Parathyroid adenoma (tissue), 2 donors: ENCODE measurements at regions not wholly inside any gene's neighbourhood (a gene's known extent, or its start where the extent isn't known, plus 50 kb on each side); places are given as distances from the start of the nearest gene placed in this dataset.

ENCODE experiments used
- H2AFZ ChIP-seq: fragments of 300-600 bp; sonication (generic); one replicate; pipeline ENCODE4 v1.7.0; 2017; ENCODE audit warnings: antibody characterized with exemption, mild to moderate bottlenecking
- H3K27ac ChIP-seq: fragments of 300-600 bp; sonication (generic); one replicate; pipeline ENCODE4 v1.7.0; 2017
- H3K27me3 ChIP-seq: fragments of 300-600 bp; sonication (generic); one replicate; pipeline ENCODE4 v1.7.0; 2017; ENCODE audit warnings: low read length; ENCODE audit not compliant: control insufficient read depth, insufficient read depth
- H3K36me3 ChIP-seq: fragments of 300-600 bp; sonication (generic); one replicate; pipeline ENCODE4 v1.7.0; 2017; ENCODE audit warnings: low read length; ENCODE audit not compliant: control insufficient read depth, insufficient read depth
- H3K4me1 ChIP-seq: fragments of 300-600 bp; sonication (generic); one replicate; pipeline ENCODE4 v1.7.0; 2017; ENCODE audit warnings: control low read depth
- H3K4me2 ChIP-seq: fragments of 300-600 bp; sonication (generic); one replicate; pipeline ENCODE4 v1.7.0; 2017; ENCODE audit warnings: low read length
- H3K4me3 ChIP-seq: fragments of 300-600 bp; sonication (generic); one replicate; pipeline ENCODE4 v1.7.0; 2017; ENCODE audit warnings: low read depth, low read length
- H3K79me2 ChIP-seq: fragments of 300-600 bp; sonication (generic); one replicate; pipeline ENCODE4 v1.7.0; 2017; ENCODE audit warnings: control low read depth
- H3K9ac ChIP-seq: fragments of 300-600 bp; sonication (generic); one replicate; pipeline ENCODE4 v1.7.0; 2017; ENCODE audit warnings: mild to moderate bottlenecking
- H3K9me3 ChIP-seq: fragments of 300-600 bp; sonication (generic); one replicate; pipeline ENCODE4 v1.7.0; 2017; ENCODE audit warnings: low read length; ENCODE audit not compliant: control insufficient read depth
- TF ChIP-seq, protein P1 (sequence below): fragments of 300-600 bp; sonication (generic); IDR thresholded peaks from one replicate; pipeline ENCODE4 v1.7.0; 2017; ENCODE audit warnings: antibody characterized with exemption, mild to moderate bottlenecking
- donor health status: primary hyperparathyroidism.

DNA sequence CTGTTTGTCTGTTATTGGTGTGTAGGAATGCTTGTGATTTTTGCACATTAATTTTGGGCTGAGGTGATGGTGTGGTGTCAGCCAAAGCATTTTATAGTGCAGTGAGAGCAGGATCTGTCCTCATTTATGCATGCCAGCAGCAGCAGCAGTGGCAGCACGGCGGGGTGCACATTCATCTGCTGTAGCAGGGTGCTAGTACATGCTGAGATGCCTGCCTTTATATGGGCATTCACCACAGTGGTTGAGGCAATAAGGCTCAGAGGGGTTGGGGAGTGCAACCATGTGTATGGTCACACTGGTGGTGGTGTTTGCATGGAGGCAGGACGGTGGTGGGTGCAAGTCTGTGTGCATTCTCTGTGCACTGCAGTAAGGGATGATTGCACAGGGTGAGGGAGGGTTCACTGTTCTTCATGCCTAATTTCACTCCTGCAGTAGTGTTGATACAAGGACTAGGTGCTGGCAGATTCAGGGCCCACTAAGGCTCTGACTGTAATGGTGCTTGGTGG is 129.3 kb upstream of the SYNCRIP start:
- no peak overlapping the region for H3K4me2 ChIP-seq
- H2AFZ ChIP-seq: no peak overlapping the region
- H3K4me3 ChIP-seq: no peak overlapping the region
- TF ChIP-seq, protein P1, sequence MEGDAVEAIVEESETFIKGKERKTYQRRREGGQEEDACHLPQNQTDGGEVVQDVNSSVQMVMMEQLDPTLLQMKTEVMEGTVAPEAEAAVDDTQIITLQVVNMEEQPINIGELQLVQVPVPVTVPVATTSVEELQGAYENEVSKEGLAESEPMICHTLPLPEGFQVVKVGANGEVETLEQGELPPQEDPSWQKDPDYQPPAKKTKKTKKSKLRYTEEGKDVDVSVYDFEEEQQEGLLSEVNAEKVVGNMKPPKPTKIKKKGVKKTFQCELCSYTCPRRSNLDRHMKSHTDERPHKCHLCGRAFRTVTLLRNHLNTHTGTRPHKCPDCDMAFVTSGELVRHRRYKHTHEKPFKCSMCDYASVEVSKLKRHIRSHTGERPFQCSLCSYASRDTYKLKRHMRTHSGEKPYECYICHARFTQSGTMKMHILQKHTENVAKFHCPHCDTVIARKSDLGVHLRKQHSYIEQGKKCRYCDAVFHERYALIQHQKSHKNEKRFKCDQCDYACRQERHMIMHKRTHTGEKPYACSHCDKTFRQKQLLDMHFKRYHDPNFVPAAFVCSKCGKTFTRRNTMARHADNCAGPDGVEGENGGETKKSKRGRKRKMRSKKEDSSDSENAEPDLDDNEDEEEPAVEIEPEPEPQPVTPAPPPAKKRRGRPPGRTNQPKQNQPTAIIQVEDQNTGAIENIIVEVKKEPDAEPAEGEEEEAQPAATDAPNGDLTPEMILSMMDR: no peak
- H3K79me2 ChIP-seq: no peaks in the 10 kb centered on the region
- H3K9ac ChIP-seq: no peak overlapping the region
- H3K4me1 ChIP-seq: no peaks in the 10 kb centered on the region
- H3K36me3 ChIP-seq: no peaks in the 10 kb centered on the region
- H3K27ac ChIP-seq: no peak overlapping the region
- no peaks in the 10 kb centered on the region for H3K9me3 ChIP-seq
- no peaks in the 10 kb centered on the region for H3K27me3 ChIP-seq

GRCh38 chr6:85771455-85771854 is 128.8 kb upstream of the SYNCRIP start:
- Histone ChIP-seq H3K4me3 (no peak overlapping the region), H3K27me3 (no peaks in the 10 kb centered on the region), H3K27ac (no peak overlapping the region), H3K79me2 (no peaks in the 10 kb centered on the region), H2AFZ (no peak overlapping the region), H3K36me3 (no peaks in the 10 kb centered on the region), H3K9me3 (no peaks in the 10 kb centered on the region), H3K4me1 (no peaks in the 10 kb centered on the region), H3K4me2 (no peak overlapping the region), H3K9ac (no peak overlapping the region)
- TF ChIP-seq, protein P1: no peak

DNA sequence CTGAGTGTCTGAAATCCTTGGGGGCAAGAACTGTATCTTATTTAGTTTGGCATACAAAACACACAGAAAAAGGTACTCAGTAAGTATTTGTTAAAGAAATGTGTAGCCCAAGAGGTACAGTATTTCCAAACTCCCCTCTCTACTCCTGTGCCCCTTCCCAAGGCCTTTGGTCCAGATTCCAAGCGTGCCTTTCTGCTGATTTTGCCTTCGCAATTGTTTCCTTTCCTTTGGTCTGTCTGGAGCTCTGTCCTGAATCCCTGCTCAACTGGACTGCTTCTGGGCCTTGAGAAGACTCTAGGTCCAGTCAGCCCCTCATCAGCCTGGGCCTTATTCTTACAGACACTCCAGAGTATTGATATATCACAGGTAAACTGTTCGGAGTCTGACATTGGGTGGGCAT is 122.2 kb upstream of the SYNCRIP start:
- H3K27me3 ChIP-seq: no peaks in the 10 kb centered on the region
- no peak overlapping the region for H2AFZ ChIP-seq
- no peak overlapping the region for H3K9ac ChIP-seq
- no peak overlapping the region for H3K4me3 ChIP-seq
- TF ChIP-seq, protein P1: no peak
- H3K4me2 ChIP-seq: no peak overlapping the region
- H3K4me1 ChIP-seq: no peaks in the 10 kb centered on the region
- no peaks in the 10 kb centered on the region for H3K79me2 ChIP-seq
- no peak overlapping the region for H3K27ac ChIP-seq
- no peaks in the 10 kb centered on the region for H3K36me3 ChIP-seq
- no peaks in the 10 kb centered on the region for H3K9me3 ChIP-seq

GRCh38 chr6:85756982-85757381 is 114.3 kb upstream of the SYNCRIP start:
- Histone ChIP-seq H3K4me1 (no peaks in the 10 kb centered on the region), H2AFZ (no peak overlapping the region), H3K4me3 (no peak overlapping the region), H3K27ac (no peak overlapping the region), H3K27me3 (no peaks in the 10 kb centered on the region), H3K4me2 (no peak overlapping the region), H3K9ac (no peak overlapping the region), H3K9me3 (no peaks in the 10 kb centered on the region), H3K36me3 (no peaks in the 10 kb centered on the region), H3K79me2 (no peaks in the 10 kb centered on the region)
- TF ChIP-seq, protein P1: peak; percentile 35

DNA sequence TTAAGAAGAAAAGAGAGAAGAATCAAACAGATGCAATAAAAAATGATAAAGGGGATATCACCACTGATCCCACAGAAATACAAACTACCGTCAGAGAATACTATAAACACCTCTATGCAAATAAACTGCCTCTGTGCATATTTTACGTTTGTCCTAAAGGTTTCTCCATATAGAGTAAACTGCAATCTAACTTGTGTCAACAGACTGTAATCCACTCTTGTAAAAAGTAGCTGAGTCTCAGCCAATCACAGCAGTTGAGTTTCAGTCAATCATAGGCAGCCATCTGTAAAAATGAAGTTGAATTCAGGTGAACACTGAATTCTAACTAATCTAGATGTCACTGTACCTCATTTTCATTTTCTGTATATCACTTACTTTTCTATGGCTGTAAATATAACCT is 112.2 kb upstream of the SYNCRIP start:
- Histone ChIP-seq H3K79me2 (no peaks in the 10 kb centered on the region), H3K27me3 (no peaks in the 10 kb centered on the region), H3K4me2 (no peak overlapping the region), H3K36me3 (no peaks in the 10 kb centered on the region), H3K27ac (no peak overlapping the region), H3K4me3 (no peak overlapping the region), H3K9me3 (no peaks in the 10 kb centered on the region), H3K4me1 (no peaks in the 10 kb centered on the region), H3K9ac (no peak overlapping the region), H2AFZ (no peak overlapping the region)
- TF ChIP-seq, protein P1: no peak
